GM23248 (cell line): ENCODE measurements at regions not wholly inside any gene's neighbourhood (a gene's known extent, or its start where the extent isn't known, plus 50 kb on each side); places are given as distances from the start of the nearest gene placed in this dataset.
"Not testable (repeated sequence)": the region's sequence is repeated elsewhere in the genome, so short reads cannot be mapped to it uniquely, and the experiment has no call there.

Source experiments
- DNase-seq: peaks from one replicate; pipeline ENCODE4 v3.0.0-alpha.2; 2015
- H2AFZ ChIP-seq: fragments of 200-600 bp; sonication (generic); 2 replicates; pipeline ENCODE4 v1.6.1; 2016; ENCODE audit warnings: antibody characterized with exemption
- H3F3A ChIP-seq: fragments of 200-600 bp; sonication (generic); 2 replicates; pipeline ENCODE4 v1.6.1; 2016; ENCODE audit warnings: mild to moderate bottlenecking, antibody characterized with exemption, mixed run types; ENCODE audit not compliant: insufficient read depth
- H3K27ac ChIP-seq: fragments of 200-600 bp; sonication (generic); 2 replicates; pipeline ENCODE4 v1.5.1; 2016; ENCODE audit warnings: mild to moderate bottlenecking
- H3K27me3 ChIP-seq: fragments of 200-600 bp; sonication (generic); replicated peaks from 2 replicates; pipeline ENCODE4 v1.6.1; 2016; ENCODE audit warnings: mild to moderate bottlenecking; ENCODE audit not compliant: insufficient read depth
- H3K36me3 ChIP-seq: fragments of 200-600 bp; sonication (generic); 2 replicates; pipeline ENCODE4 v1.6.1; 2016; ENCODE audit warnings: low read depth, mild to moderate bottlenecking
- H3K4me1 ChIP-seq: fragments of 200-600 bp; sonication (generic); 2 replicates; pipeline ENCODE4 v1.6.1; 2016; ENCODE audit warnings: mild to moderate bottlenecking; ENCODE audit not compliant: insufficient read depth
- H3K4me2 ChIP-seq: fragments of 200-600 bp; sonication (generic); one replicate; pipeline ENCODE4 v1.6.1; 2016; ENCODE audit warnings: mild to moderate bottlenecking; ENCODE audit not compliant: unreplicated experiment
- H3K4me3 ChIP-seq: fragments of 200-600 bp; sonication (generic); 2 replicates; pipeline ENCODE4 v1.5.1; 2016; ENCODE audit warnings: mild to moderate bottlenecking
- H3K79me2 ChIP-seq: fragments of 200-600 bp; sonication (generic); 2 replicates; pipeline ENCODE4 v1.6.1; 2016; ENCODE audit warnings: mild to moderate bottlenecking; ENCODE audit not compliant: insufficient read depth
- H3K9ac ChIP-seq: fragments of 200-600 bp; sonication (generic); 2 replicates; pipeline ENCODE4 v1.6.1; 2016; ENCODE audit warnings: mild to moderate bottlenecking
- H3K9me2 ChIP-seq: fragments of 200-600 bp; sonication (generic); 2 replicates; pipeline ENCODE4 v1.6.1; 2016; ENCODE audit warnings: mixed run types, mild to moderate bottlenecking, moderate library complexity; ENCODE audit not compliant: insufficient read depth
- H3K9me3 ChIP-seq: fragments of 200-600 bp; sonication (generic); one replicate; pipeline ENCODE4 v1.6.1; 2017; ENCODE audit warnings: low read depth
- H4K20me1 ChIP-seq: fragments of 200-600 bp; sonication (generic); 2 replicates; pipeline ENCODE4 v1.6.0; 2016; ENCODE audit not compliant: insufficient read depth
- EZH2 ChIP-seq: fragments of 200-600 bp; sonication (generic); IDR thresholded peaks from 2 replicates; pipeline ENCODE4 v1.6.1; 2018; ENCODE audit warnings: antibody characterized with exemption, mild to moderate bottlenecking; ENCODE audit not compliant: insufficient read depth, poor library complexity, severe bottlenecking
- EZH2phosphoT487 ChIP-seq: fragments of 200-600 bp; sonication (generic); IDR thresholded peaks from 2 replicates; pipeline ENCODE4 v1.6.1; 2018; ENCODE audit warnings: antibody characterized with exemption, moderate library complexity, mild to moderate bottlenecking, low read depth; ENCODE audit not compliant: insufficient read depth
- WGBS, 2 experiments: methylation state at CpG; one replicate each; pipeline ENCODE4 v1.1.6; 2015 to 2017; ENCODE audit warnings: low lambda C conversion rate in 2 of 2, low coverage in 1 of 2; ENCODE audit errors: missing lambda C conversion rate in 2 of 2; 5-methylcytosine and 5-hydroxymethylcytosine counted together
- in situ Hi-C: fragments of 300-500 bp; cut with MboI; formaldehyde crosslinking; loops from 2 replicates; pipeline ENCODE4 v1.15.0; 2020

GRCh38 chr1:104331763-104332162 lies 582.1 kb downstream of the AMY1C start:
- no peak overlapping the region for H3K27ac ChIP-seq
- H3K9me2 ChIP-seq, result no peaks in the 10 kb centered on the region

GRCh38 chr1:104337927-104338326 lies 588.2 kb downstream of the AMY1C start:
- H3K4me1 ChIP-seq, H4K20me1 ChIP-seq, H3K9me3 ChIP-seq, H3K4me3 ChIP-seq, H3K36me3 ChIP-seq, DNase-seq, H3K79me2 ChIP-seq, H2AFZ ChIP-seq, in situ Hi-C loops, H3K9ac ChIP-seq, H3K27ac ChIP-seq, H3K4me2 ChIP-seq, H3K9me2 ChIP-seq, H3F3A ChIP-seq, H3K27me3 ChIP-seq: not testable (repeated sequence)
- 15 to 16% methylated on average over 5 of the region's 5 CpGs for WGBS, 2 experiments

More at GRCh38 chr1:104331763-104332162, 582.1 kb downstream of the AMY1C start:
- in situ Hi-C loops, result no loop called here
- Histone ChIP-seq H3K9ac (no peak overlapping the region), H3K36me3 (no peaks in the 10 kb centered on the region), H3K4me1 (no peaks in the 10 kb centered on the region), H4K20me1 (no peaks in the 10 kb centered on the region), H2AFZ (no peak overlapping the region), H3K4me3 (no peak overlapping the region), H3K79me2 (no peaks in the 10 kb centered on the region), H3K4me2 (no peak overlapping the region), H3F3A (no peaks in the 10 kb centered on the region), H3K9me3 (no peaks in the 10 kb centered on the region), H3K27me3 (no peaks in the 10 kb centered on the region)
- TF ChIP-seq EZH2 (no peak), EZH2phosphoT487 (no peak)
- WGBS, 2 experiments, result 43 to 46% methylated on average over 3 of the region's 3 CpGs
- no peak for DNase-seq

- Histone ChIP-seq H3K79me2 (no peaks in the 10 kb centered on the region), H3K9me2 (no peaks in the 10 kb centered on the region), H3F3A (no peaks in the 10 kb centered on the region), H4K20me1 (no peaks in the 10 kb centered on the region), H3K9ac (no peak overlapping the region), H2AFZ (no peak overlapping the region), H3K36me3 (no peaks in the 10 kb centered on the region), H3K4me1 (no peaks in the 10 kb centered on the region), H3K27me3 (no peaks in the 10 kb centered on the region), H3K4me2 (no peak overlapping the region), H3K9me3 (no peaks in the 10 kb centered on the region), H3K4me3 (no peak overlapping the region), H3K27ac (no peak overlapping the region)
- in situ Hi-C loops, result no loop called here
- TF ChIP-seq EZH2phosphoT487 (no peak), EZH2 (no peak)
- 53 to 56% methylated on average over 3 of the region's 3 CpGs for WGBS, 2 experiments
- DNase-seq, result no peak
These were observed 592.2 kb downstream of the AMY1C start for GRCh38 chr1:104341944-104342343.

GRCh38 chr1:104348277-104348676 lies 598.6 kb downstream of the AMY1C start:
- Histone ChIP-seq H4K20me1 (no peaks in the 10 kb centered on the region), H3K9ac (no peak overlapping the region), H3K4me1 (no peaks in the 10 kb centered on the region), H3K9me2 (no peaks in the 10 kb centered on the region), H3K79me2 (no peaks in the 10 kb centered on the region), H3F3A (no peaks in the 10 kb centered on the region), H3K27me3 (no peaks in the 10 kb centered on the region), H3K27ac (no peak overlapping the region), H3K4me3 (no peak overlapping the region), H3K36me3 (no peaks in the 10 kb centered on the region), H2AFZ (no peak overlapping the region), H3K4me2 (no peak overlapping the region), H3K9me3 (no peaks in the 10 kb centered on the region)
- in situ Hi-C loops, result no loop called here
- WGBS, 2 experiments, result 47 to 48% methylated on average over 1 of the region's 1 CpG
- no peak for DNase-seq
- TF ChIP-seq EZH2 (no peak), EZH2phosphoT487 (no peak)

- TF ChIP-seq EZH2, result no peak
- no peak for TF ChIP-seq EZH2phosphoT487
- H3F3A ChIP-seq, result no peaks in the 10 kb centered on the region
- no peak overlapping the region for H3K4me3 ChIP-seq
- in situ Hi-C loops, result no loop called here
- H3K9me2 ChIP-seq, result no peaks in the 10 kb centered on the region; the same call in 1 of the 2 replicates
- 3 to 5% methylated on average over 1 of the region's 1 CpG for WGBS, 2 experiments
- H3K9me3 ChIP-seq, result no peaks in the 10 kb centered on the region
- no peak overlapping the region for H3K27ac ChIP-seq
- H3K9ac ChIP-seq, result no peak overlapping the region
- no peaks in the 10 kb centered on the region for H3K36me3 ChIP-seq
- H4K20me1 ChIP-seq, result no peaks in the 10 kb centered on the region
- H3K4me2 ChIP-seq, result no peak overlapping the region
- H3K79me2 ChIP-seq, result no peaks in the 10 kb centered on the region
- no peaks in the 10 kb centered on the region for H3K4me1 ChIP-seq
- no peaks in the 10 kb centered on the region for H3K27me3 ChIP-seq
- DNase-seq, result no peak
- H2AFZ ChIP-seq, result no peak overlapping the region
These were observed 603.9 kb downstream of the AMY1C start for GRCh38 chr1:104353580-104353979.
